NCI-H2171 (cell line): ENCODE measurements at regions not wholly inside any gene's neighbourhood (a gene's known extent, or its start where the extent isn't known, plus 50 kb on each side); places are given as distances from the start of the nearest gene placed in this dataset.

Experiments used
- DNase-seq: peaks from one replicate; lab custom pipeline; 2025; lab: John Stamatoyannopoulos, UW

GRCh38 chr7:123259759-123260158 lies 60.0 kb upstream of the SLC13A1 start:
- DNase-seq = no peak
